ENCODE measurements at regions not wholly inside any gene's neighbourhood (a gene's known extent, or its start where the extent isn't known, plus 50 kb on each side); places are given as distances from the start of the nearest gene placed in this dataset.

GRCh38 chr11:95699631-95700470, 89.7 kb downstream of the FAM76B start:
- Mint-ChIP-seq H3K27me3 (no peaks in the 10 kb centered on the region), H3K36me3 (no peaks in the 10 kb centered on the region), H3K4me1 (peaks cover 49% of the 10 kb centered on the region), H3K9me3 (no peaks in the 10 kb centered on the region), H3K4me3 (peak overlapping the region; percentile 61), H3K27ac (peak overlapping the region; percentile 93)
- peak; percentile 71 for ATAC-seq

- Mint-ChIP-seq H3K4me3 (peak overlapping the region; percentile 70), H3K4me1 (peaks cover 49% of the 10 kb centered on the region), H3K36me3 (no peaks in the 10 kb centered on the region), H3K27me3 (no peaks in the 10 kb centered on the region), H3K9me3 (no peaks in the 10 kb centered on the region), H3K27ac (peak overlapping the region; percentile 93)
- ATAC-seq = no peak
Observed at GRCh38 chr11:95698676-95699557, 90.7 kb downstream of the FAM76B start.

GRCh38 chr11:95697614-95698408, 91.8 kb downstream of the FAM76B start:
- Mint-ChIP-seq H3K9me3 (no peaks in the 10 kb centered on the region), H3K4me3 (peak overlapping the region; percentile 70), H3K27ac (peak overlapping the region; percentile 93), H3K27me3 (no peaks in the 10 kb centered on the region), H3K36me3 (no peaks in the 10 kb centered on the region), H3K4me1 (peaks cover 49% of the 10 kb centered on the region)
- ATAC-seq = peak; percentile 46

GRCh38 chr11:95695181-95695580, 94.4 kb downstream of the FAM76B start:
- Mint-ChIP-seq H3K4me3 (no peak overlapping the region), H3K27me3 (no peaks in the 10 kb centered on the region), H3K4me1 (peaks cover 34% of the 10 kb centered on the region), H3K27ac (peak overlapping the region; percentile 93), H3K9me3 (no peaks in the 10 kb centered on the region), H3K36me3 (no peaks in the 10 kb centered on the region)
- ATAC-seq = no peak

GRCh38 chr11:95693298-95693697, 96.3 kb downstream of the FAM76B start:
- ATAC-seq = no peak
- H3K36me3 Mint-ChIP-seq = no peaks in the 10 kb centered on the region
- peaks cover 15% of the 10 kb centered on the region for H3K4me1 Mint-ChIP-seq
- H3K27ac Mint-ChIP-seq = no peak overlapping the region
- no peaks in the 10 kb centered on the region for H3K9me3 Mint-ChIP-seq
- no peak overlapping the region for H3K4me3 Mint-ChIP-seq
- H3K27me3 Mint-ChIP-seq = no peaks in the 10 kb centered on the region

GRCh38 chr11:95692526-95693260, 96.9 kb downstream of the FAM76B start:
- Mint-ChIP-seq H3K36me3 (no peaks in the 10 kb centered on the region), H3K9me3 (no peaks in the 10 kb centered on the region), H3K4me3 (peak overlapping the region; percentile 32), H3K4me1 (peaks cover 9% of the 10 kb centered on the region), H3K27ac (no peak overlapping the region), H3K27me3 (no peaks in the 10 kb centered on the region)
- peak; percentile 66 for ATAC-seq

GRCh38 chr11:95690100-95690499, 99.5 kb downstream of the FAM76B start:
- no peak for ATAC-seq
- no peaks in the 10 kb centered on the region for H3K27me3 Mint-ChIP-seq
- H3K4me1 Mint-ChIP-seq = no peaks in the 10 kb centered on the region
- no peak overlapping the region for H3K27ac Mint-ChIP-seq
- no peaks in the 10 kb centered on the region for H3K9me3 Mint-ChIP-seq
- no peak overlapping the region for H3K4me3 Mint-ChIP-seq
- H3K36me3 Mint-ChIP-seq = no peaks in the 10 kb centered on the region

- peak overlapping the region; percentile 29 for H3K4me3 Mint-ChIP-seq
- H3K36me3 Mint-ChIP-seq = no peaks in the 10 kb centered on the region
- peak; percentile 59 for ATAC-seq
Observed at GRCh38 chr11:95688501-95689222, 100.9 kb downstream of the FAM76B start.

GRCh38 chr11:95688015-95688414, 101.6 kb downstream of the FAM76B start:
- no peak for ATAC-seq
- Mint-ChIP-seq H3K27ac (no peak overlapping the region), H3K27me3 (no peaks in the 10 kb centered on the region), H3K36me3 (no peaks in the 10 kb centered on the region), H3K9me3 (no peaks in the 10 kb centered on the region), H3K4me3 (no peak overlapping the region), H3K4me1 (peaks cover under 1% of the 10 kb centered on the region)

More at GRCh38 chr11:95688501-95689222, 100.9 kb downstream of the FAM76B start:
- H3K9me3 Mint-ChIP-seq = no peaks in the 10 kb centered on the region
- H3K4me1 Mint-ChIP-seq = no peaks in the 10 kb centered on the region
- H3K27ac Mint-ChIP-seq = no peak overlapping the region
- H3K27me3 Mint-ChIP-seq = no peaks in the 10 kb centered on the region

GRCh38 chr11:95686265-95686664, 103.3 kb downstream of the FAM76B start:
- H3K27ac Mint-ChIP-seq = no peak overlapping the region
- ATAC-seq = no peak
- H3K4me3 Mint-ChIP-seq = no peak overlapping the region
- no peaks in the 10 kb centered on the region for H3K27me3 Mint-ChIP-seq
- H3K4me1 Mint-ChIP-seq = peaks cover 7% of the 10 kb centered on the region
- H3K9me3 Mint-ChIP-seq = no peaks in the 10 kb centered on the region
- no peaks in the 10 kb centered on the region for H3K36me3 Mint-ChIP-seq

GRCh38 chr11:95684701-95685100, 104.9 kb downstream of the FAM76B start:
- peaks cover 11% of the 10 kb centered on the region for H3K4me1 Mint-ChIP-seq
- no peak overlapping the region for H3K4me3 Mint-ChIP-seq

GRCh38 chr11:95684170-95684569, 105.4 kb downstream of the FAM76B start:
- no peak overlapping the region for H3K27ac Mint-ChIP-seq
- ATAC-seq = no peak
- H3K36me3 Mint-ChIP-seq = no peaks in the 10 kb centered on the region
- H3K4me3 Mint-ChIP-seq = no peak overlapping the region
- H3K4me1 Mint-ChIP-seq = peaks cover 11% of the 10 kb centered on the region
- no peaks in the 10 kb centered on the region for H3K9me3 Mint-ChIP-seq
- no peaks in the 10 kb centered on the region for H3K27me3 Mint-ChIP-seq

More at GRCh38 chr11:95684701-95685100, 104.9 kb downstream of the FAM76B start:
- Mint-ChIP-seq H3K27ac (peak overlapping the region; percentile 22), H3K27me3 (no peaks in the 10 kb centered on the region), H3K36me3 (no peaks in the 10 kb centered on the region), H3K9me3 (no peaks in the 10 kb centered on the region)
- ATAC-seq = no peak

- H3K9me3 Mint-ChIP-seq = no peaks in the 10 kb centered on the region
- no peaks in the 10 kb centered on the region for H3K36me3 Mint-ChIP-seq
- no peak overlapping the region for H3K4me3 Mint-ChIP-seq
- H3K4me1 Mint-ChIP-seq = peaks cover 11% of the 10 kb centered on the region
- ATAC-seq = no peak
- H3K27me3 Mint-ChIP-seq = no peaks in the 10 kb centered on the region
- H3K27ac Mint-ChIP-seq = peak overlapping the region; percentile 52
Observed at GRCh38 chr11:95682552-95682951, 107.0 kb downstream of the FAM76B start.

Measured in stimulated activated memory B cell treated with anti-CD40 and anti-IgM and Interleukin-4, amounts not matched to agents 10 μg/mL and 1 μg/mL and 100 μg/mL, for 72 hours (primary cell).